Activated T-helper 1 cell treated with anti-CD3 and anti-CD28 coated beads, Interleukin-12 subunit alpha, Interleukin-12 subunit beta, Interleukin-2, Interleukin-4 antibody, amounts not matched to agents 30 ng/mL and 10 ng/mL and 1 ng/mL, durations not matched to agents 14 hours and 24 hours and 36 hours (primary cell): ENCODE measurements at regions not wholly inside any gene's neighbourhood (a gene's known extent, or its start where the extent isn't known, plus 50 kb on each side); places are given as distances from the start of the nearest gene placed in this dataset.

Experiments used
- DNase-seq: peaks from one replicate; pipeline ENCODE4 v3.0.0; 2021; ENCODE audit warnings: low spot score
- H3K27ac Mint-ChIP-seq: one replicate; pipeline ENCODE4 v1.8.0; 2021; ENCODE audit warnings: mild to moderate bottlenecking, mixed read lengths
- H3K27me3 Mint-ChIP-seq: one replicate; pipeline ENCODE4 v1.8.0; 2022; ENCODE audit warnings: mild to moderate bottlenecking, moderate library complexity, mixed read lengths; ENCODE audit not compliant: insufficient read depth
- H3K36me3 Mint-ChIP-seq: one replicate; pipeline ENCODE4 v1.8.0; 2021; ENCODE audit warnings: low read depth, mixed read lengths
- H3K4me1 Mint-ChIP-seq: one replicate; pipeline ENCODE4 v1.8.0; 2021; ENCODE audit warnings: low read depth, mixed read lengths
- H3K4me3 Mint-ChIP-seq: one replicate; pipeline ENCODE4 v1.8.0; 2021; ENCODE audit warnings: mild to moderate bottlenecking, moderate library complexity, mixed read lengths
- H3K9me3 Mint-ChIP-seq: one replicate; pipeline ENCODE4 v1.8.0; 2021; ENCODE audit warnings: mixed read lengths
- intact Hi-C: fragments of 100-400 bp; cut with micrococcal nuclease; formaldehyde crosslinking; loops from one replicate; pipeline ENCODE4 v1.15.1; 2024

DNA sequence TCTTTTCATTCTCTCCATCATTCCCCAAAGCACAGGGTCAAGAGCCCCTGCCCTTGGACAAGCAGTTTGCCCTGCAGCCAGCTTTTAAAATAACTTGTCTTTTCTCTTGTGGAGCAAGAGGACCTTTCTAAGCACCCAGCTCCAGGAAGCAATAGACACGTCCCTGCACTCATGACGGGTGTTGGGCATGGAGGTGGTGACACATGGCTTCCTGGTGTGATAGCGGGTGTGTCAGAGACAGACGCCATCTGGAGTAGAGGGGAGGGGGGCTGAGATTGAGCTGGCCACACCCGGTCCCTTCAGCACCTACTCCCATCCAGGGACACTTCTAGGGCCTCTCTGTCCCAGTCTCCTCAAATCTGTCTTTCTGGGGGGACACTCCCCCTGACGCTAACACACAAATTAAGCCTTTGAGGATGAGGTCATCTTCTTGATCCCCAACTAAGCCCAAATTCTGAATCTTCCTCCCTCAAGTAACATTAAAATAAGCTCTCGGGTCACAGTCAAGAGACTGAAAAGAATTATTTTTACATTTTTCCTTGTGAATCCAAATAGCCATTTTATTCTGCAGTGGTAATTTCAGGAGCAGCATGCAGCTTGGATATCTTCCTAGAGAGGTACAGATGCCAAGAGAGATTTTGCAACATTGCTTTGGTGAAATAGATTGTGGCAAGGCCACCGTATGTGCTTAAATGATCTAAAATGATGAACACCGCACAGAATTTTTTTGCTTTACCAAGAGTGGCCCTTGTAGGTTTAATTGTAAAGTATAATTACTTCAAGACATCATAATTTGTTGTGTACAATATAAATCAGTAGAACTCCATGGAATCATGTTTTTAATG, 216.6 kb upstream of the IRX3 start:
- DNase-seq: no peak
- Mint-ChIP-seq H3K27me3 (peaks cover 9% of the 10 kb centered on the region), H3K36me3 (no peaks in the 10 kb centered on the region), H3K9me3 (peaks cover 1% of the 10 kb centered on the region), H3K27ac (no peak overlapping the region), H3K4me3 (no peak overlapping the region), H3K4me1 (no peaks in the 10 kb centered on the region)
- intact Hi-C loops: no loop called here

DNA sequence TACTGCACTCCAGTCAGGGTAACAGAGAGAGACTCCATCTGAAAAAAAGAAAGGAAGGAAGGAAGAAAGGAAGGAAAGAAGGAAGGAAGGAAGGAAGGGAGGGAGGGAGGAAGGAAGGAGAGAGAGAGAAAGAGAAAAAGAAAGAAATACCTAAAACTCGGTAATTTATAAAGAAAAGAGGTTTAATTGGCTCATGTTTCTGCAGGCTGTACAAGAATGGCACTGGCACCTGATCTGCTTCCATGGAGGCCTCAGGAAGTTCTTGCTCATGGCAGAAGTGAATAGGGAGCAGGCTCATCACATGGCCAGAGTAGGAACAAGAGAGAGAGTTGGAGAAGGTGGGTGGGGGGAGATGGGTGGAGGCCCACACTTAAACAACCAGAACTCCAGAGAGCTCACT, 215.2 kb upstream of the IRX3 start:
- peaks cover 13% of the 10 kb centered on the region for H3K9me3 Mint-ChIP-seq
- H3K36me3 Mint-ChIP-seq: no peaks in the 10 kb centered on the region
- no peaks in the 10 kb centered on the region for H3K4me1 Mint-ChIP-seq
- H3K27me3 Mint-ChIP-seq: peaks cover 9% of the 10 kb centered on the region
- DNase-seq: no peak
- intact Hi-C loops: no loop called here
- H3K4me3 Mint-ChIP-seq: no peak overlapping the region
- no peak overlapping the region for H3K27ac Mint-ChIP-seq

DNA sequence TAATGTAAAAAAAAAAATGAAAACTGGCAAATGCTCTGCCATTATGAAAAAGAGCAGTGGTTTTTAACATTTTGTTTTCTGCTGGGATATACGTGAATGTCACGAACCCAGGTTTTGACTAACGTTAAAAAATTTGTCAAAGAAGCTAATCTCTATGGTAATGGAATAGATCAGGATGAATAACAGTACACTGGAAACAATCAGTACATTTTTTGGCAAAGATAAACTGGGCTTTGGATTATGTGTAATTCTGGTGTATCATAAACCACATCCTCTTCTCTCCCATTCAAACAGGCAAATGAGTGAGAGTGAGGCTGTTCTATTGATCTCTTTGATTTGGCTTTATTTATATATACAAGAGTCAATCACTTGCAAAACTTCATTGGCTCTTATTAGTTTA, 207.0 kb upstream of the IRX3 start:
- intact Hi-C loops: no loop called here
- Mint-ChIP-seq H3K27ac (no peak overlapping the region), H3K27me3 (no peaks in the 10 kb centered on the region), H3K9me3 (peaks cover 13% of the 10 kb centered on the region), H3K36me3 (no peaks in the 10 kb centered on the region), H3K4me3 (no peak overlapping the region), H3K4me1 (no peaks in the 10 kb centered on the region)
- DNase-seq: no peak

DNA sequence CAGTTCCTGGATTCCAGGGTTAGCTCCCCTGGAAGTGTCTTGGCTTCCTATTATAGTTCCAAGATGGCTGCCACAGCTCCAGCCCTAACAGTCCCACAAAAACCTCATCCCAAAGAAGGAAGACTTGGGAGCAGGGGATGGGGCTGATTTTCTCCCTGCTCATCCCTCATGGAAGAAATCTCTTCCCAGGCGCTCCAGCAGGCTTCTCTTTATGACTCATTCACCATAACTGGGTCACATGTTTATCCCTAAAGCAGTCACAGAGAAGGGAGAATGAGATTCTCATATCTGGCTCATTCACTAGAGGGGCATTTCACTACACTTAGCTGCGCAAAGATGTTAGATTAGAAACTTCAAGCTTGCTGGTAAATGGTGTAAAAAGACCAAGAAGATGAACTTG, 206.5 kb upstream of the IRX3 start:
- Mint-ChIP-seq H3K4me3 (no peak overlapping the region), H3K4me1 (no peaks in the 10 kb centered on the region), H3K36me3 (no peaks in the 10 kb centered on the region), H3K27me3 (no peaks in the 10 kb centered on the region), H3K27ac (no peak overlapping the region), H3K9me3 (peaks cover 10% of the 10 kb centered on the region)
- no peak for DNase-seq
- intact Hi-C loops: no loop called here

DNA sequence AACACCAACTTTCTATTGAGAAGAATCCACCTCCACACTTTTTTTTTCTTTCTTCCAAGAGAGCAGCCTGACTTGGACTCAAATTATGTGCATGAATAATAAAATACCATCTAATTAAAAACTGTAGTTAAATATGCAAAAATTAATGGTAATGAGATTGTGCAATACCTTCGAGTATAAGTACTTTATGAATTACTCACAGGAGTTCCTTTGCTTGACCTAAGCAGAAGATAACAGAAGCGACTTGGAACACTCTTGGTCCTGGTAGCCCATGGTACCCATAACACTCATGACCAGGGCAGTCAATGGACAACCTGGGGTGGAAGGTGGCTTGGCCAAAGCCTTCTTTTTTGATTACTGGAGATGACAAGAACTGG, 203.5 kb upstream of the IRX3 start:
- no peak overlapping the region for H3K27ac Mint-ChIP-seq
- H3K9me3 Mint-ChIP-seq: no peaks in the 10 kb centered on the region
- no peaks in the 10 kb centered on the region for H3K36me3 Mint-ChIP-seq

DNA sequence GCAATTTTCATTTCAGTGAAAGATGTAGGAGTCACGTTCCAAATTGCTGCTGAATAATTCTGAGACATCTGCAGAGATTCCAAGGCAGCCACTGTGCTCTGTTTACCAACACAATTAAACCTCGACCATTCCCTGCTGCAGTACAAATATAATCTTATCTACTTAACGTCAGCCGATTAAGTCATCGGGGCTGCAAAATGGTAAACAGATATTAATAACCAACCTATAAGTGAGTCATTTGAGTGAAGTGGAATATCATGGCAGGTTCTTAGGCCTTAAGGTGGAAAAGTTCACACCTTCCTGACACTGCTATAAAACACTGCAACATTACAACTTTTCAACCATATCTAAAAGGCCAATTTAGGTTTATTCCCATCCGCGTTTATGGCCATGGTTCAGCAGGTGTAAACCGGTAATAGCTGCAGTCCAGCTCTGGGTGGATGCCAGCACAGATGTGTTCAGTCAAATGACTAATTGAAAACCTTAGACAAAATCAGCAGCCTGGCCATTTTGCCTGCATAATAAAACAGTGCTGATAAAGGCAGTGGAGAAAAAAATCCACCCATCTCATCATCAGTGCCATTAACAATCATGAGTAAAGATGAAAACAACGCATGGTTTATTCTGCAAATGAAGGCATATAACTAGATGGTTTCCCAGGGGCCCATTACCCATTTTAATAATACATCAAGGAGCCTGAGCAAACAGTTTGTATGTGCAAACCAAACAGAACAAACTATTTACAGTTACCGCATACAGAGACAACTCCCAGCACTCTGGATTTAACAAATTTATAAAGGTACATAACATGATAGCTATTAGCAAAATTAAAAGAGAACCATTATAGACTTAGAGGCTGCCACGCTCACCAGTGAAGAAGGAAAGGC, 202.9 kb upstream of the IRX3 start:
- H3K36me3 Mint-ChIP-seq: no peaks in the 10 kb centered on the region
- no peaks in the 10 kb centered on the region for H3K4me1 Mint-ChIP-seq
- H3K4me3 Mint-ChIP-seq: no peak overlapping the region
- intact Hi-C loops: no loop called here
- no peak overlapping the region for H3K27ac Mint-ChIP-seq
- no peaks in the 10 kb centered on the region for H3K27me3 Mint-ChIP-seq
- DNase-seq: no peak
- H3K9me3 Mint-ChIP-seq: no peaks in the 10 kb centered on the region

More for the DNA sequence above, 203.5 kb upstream of the IRX3 start:
- DNase-seq: no peak
- Mint-ChIP-seq H3K4me3 (no peak overlapping the region), H3K4me1 (no peaks in the 10 kb centered on the region), H3K27me3 (no peaks in the 10 kb centered on the region)
- intact Hi-C loops: no loop called here

DNA sequence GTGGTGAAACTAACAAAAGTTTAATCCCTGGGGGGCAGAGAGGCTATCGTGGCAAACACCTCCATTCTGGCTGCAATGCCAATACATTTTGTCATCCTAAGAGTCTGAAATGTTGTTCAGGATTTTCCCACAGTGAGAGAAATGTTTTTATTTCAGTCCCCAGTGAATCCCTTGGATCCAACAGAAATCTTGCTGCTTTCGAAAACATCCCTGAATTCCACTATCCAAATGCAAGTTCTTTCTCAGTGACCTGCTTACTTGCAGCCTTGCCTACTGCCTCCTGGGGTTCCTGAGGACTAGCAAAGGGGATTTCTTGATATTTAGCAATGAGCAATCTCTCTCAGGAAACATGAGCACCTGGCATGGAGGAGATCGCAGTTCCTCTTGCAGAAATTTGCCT, 202.1 kb upstream of the IRX3 start:
- intact Hi-C loops: no loop called here
- Mint-ChIP-seq H3K4me3 (no peak overlapping the region), H3K27ac (no peak overlapping the region), H3K36me3 (no peaks in the 10 kb centered on the region), H3K9me3 (no peaks in the 10 kb centered on the region), H3K4me1 (no peaks in the 10 kb centered on the region), H3K27me3 (no peaks in the 10 kb centered on the region)
- no peak for DNase-seq

DNA sequence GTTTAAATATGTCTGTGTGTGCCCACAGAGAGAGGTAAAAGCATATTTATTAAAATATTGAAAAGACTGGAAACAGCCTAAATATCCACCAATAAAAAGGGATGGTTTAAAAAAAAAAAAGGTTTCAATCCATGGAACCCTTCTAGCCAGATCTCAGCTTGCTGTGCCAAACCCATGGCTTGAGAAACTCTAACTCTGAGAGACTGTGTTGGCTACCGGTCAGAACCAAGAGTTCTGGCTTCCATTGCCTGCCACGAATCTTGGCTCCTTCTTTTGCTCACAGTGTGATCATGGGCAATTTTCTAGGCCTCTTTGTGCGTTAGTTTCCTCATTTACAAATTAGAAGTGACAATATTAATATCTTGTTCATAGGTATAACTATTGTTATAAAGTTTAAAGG, 201.3 kb upstream of the IRX3 start:
- intact Hi-C loops: no loop called here
- Mint-ChIP-seq H3K27ac (no peak overlapping the region), H3K4me1 (no peaks in the 10 kb centered on the region)

DNA sequence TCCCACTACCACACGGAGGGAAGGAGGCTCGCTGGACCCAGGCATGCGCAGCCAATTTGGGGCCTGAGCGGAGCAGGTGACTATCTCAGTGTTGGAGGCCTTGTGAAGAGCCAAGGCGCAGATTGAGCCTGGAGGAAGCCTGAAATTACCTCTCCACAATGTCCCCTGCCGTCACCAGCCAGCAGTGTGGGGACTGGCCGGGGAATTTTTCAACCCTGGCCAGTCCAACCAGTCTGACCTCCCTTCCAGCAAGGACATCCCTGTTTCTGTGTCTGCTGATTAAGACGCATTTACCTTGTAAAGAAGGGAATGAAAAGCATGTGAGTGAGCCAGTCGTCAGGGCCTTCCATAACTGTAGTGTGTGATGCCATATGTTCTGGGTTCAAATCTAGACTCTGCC, 198.1 kb upstream of the IRX3 start:
- Mint-ChIP-seq H3K27ac (no peak overlapping the region), H3K9me3 (no peaks in the 10 kb centered on the region), H3K27me3 (no peaks in the 10 kb centered on the region), H3K4me3 (no peak overlapping the region), H3K4me1 (no peaks in the 10 kb centered on the region), H3K36me3 (no peaks in the 10 kb centered on the region)
- no peak for DNase-seq
- intact Hi-C loops: no loop called here

More for the DNA sequence above, 201.3 kb upstream of the IRX3 start:
- H3K9me3 Mint-ChIP-seq: no peaks in the 10 kb centered on the region
- H3K27me3 Mint-ChIP-seq: no peaks in the 10 kb centered on the region
- no peaks in the 10 kb centered on the region for H3K36me3 Mint-ChIP-seq
- H3K4me3 Mint-ChIP-seq: no peak overlapping the region
- no peak for DNase-seq

DNA sequence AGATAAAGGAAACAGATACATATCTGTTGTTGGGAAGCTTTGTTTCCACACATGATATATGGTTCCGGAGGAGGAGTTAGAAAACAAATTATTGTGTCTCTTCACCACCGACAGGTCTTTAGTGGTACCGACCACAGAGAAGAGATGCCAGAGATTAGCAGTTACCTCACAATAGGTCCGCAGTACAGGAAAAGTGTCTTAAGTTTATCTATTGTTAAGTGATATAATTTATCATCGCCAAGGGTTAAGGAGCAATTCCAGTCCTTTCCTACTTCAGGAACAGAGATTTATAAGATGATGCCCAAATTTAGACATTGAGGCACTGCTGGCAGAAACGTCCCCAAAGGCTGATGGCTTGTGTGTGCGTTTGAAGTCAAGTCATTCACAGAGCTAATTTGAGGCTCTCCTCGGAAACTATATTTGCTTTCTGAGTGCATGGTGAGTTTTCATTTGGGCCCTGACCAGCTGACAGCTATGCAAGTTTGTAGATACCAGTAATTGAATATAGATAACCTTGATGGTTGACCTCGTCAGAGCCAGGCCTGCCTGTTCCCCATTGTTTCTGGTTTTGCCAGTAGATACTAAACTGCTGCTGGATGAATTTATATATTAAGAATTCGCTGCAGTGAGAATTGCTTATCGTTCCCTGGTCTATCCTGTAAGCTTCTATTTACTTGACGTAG, 196.4 kb upstream of the IRX3 start:
- Mint-ChIP-seq H3K4me3 (no peak overlapping the region), H3K36me3 (no peaks in the 10 kb centered on the region), H3K9me3 (no peaks in the 10 kb centered on the region), H3K27ac (no peak overlapping the region), H3K4me1 (no peaks in the 10 kb centered on the region), H3K27me3 (no peaks in the 10 kb centered on the region)
- no peak for DNase-seq
- intact Hi-C loops: no loop called here

DNA sequence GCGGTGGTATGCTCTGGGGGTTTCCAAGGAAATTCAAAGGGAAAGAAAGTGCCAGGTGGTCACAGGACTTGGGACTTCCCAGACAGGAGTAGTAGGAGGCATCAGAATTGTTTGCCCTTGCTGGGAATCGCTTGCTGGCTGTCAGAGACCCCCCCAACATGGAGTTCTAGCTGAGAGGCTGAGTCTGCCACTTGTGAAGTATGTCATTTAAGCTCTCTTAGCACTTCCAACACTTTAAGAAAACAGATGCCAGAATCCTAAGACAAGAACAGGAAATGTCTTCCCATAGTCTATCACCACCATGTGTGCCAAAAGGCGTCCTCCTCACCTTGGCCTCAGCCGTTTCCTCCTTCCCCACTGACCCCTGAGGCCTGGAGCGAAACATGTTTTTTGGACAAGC, 193.8 kb upstream of the IRX3 start:
- DNase-seq: no peak
- Mint-ChIP-seq H3K4me3 (no peak overlapping the region), H3K9me3 (no peaks in the 10 kb centered on the region), H3K27ac (no peak overlapping the region), H3K36me3 (no peaks in the 10 kb centered on the region), H3K27me3 (no peaks in the 10 kb centered on the region), H3K4me1 (no peaks in the 10 kb centered on the region)
- intact Hi-C loops: no loop called here

DNA sequence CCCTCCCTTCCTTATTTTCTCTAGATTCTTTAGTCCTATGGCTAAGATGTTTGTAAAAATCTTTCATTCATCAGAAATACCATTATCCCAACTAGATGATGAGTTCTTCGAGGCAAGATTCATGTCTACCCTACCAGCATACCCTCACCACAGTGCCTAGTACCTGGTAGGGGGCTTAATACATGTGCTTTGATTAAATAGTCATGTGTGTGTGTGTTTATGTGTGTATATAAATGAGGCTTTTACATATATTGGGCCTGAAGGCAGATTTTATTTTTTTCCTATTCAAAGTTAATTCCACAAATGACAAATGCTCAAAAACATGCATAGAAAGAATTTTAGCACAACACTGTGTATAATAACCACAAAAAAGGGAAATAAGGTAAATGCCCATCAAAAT, 193.0 kb upstream of the IRX3 start:
- Mint-ChIP-seq H3K27me3 (no peaks in the 10 kb centered on the region), H3K4me3 (no peak overlapping the region), H3K27ac (no peak overlapping the region), H3K9me3 (no peaks in the 10 kb centered on the region), H3K4me1 (no peaks in the 10 kb centered on the region), H3K36me3 (no peaks in the 10 kb centered on the region)
- intact Hi-C loops: no loop called here
- DNase-seq: no peak

DNA sequence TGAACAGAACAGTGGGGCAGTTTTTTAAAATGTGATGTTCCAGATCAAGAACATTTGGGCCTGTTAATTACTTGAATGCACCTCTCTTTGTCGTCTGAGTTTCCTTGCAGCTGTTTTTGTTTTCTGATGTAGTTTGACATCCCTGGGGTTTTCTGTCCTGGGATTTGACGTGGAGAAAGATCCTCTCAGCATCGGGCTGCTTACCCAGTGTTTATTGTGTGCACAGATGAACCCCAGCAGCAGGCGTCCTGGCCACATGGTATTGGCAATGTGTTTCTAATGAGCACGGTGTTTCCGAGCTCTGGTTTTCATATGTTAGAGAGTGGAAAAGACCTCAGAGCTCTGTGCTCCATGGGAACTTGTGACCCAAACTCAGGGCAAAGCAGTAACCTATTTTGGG, 191.1 kb upstream of the IRX3 start:
- Mint-ChIP-seq H3K36me3 (no peaks in the 10 kb centered on the region), H3K4me3 (no peak overlapping the region), H3K27ac (no peak overlapping the region), H3K27me3 (no peaks in the 10 kb centered on the region), H3K4me1 (no peaks in the 10 kb centered on the region), H3K9me3 (no peaks in the 10 kb centered on the region)
- intact Hi-C loops: no loop called here
- no peak for DNase-seq
